ENCODE measurements at regions not wholly inside any gene's neighbourhood (a gene's known extent, or its start where the extent isn't known, plus 50 kb on each side); places are given as distances from the start of the nearest gene placed in this dataset.

DNA sequence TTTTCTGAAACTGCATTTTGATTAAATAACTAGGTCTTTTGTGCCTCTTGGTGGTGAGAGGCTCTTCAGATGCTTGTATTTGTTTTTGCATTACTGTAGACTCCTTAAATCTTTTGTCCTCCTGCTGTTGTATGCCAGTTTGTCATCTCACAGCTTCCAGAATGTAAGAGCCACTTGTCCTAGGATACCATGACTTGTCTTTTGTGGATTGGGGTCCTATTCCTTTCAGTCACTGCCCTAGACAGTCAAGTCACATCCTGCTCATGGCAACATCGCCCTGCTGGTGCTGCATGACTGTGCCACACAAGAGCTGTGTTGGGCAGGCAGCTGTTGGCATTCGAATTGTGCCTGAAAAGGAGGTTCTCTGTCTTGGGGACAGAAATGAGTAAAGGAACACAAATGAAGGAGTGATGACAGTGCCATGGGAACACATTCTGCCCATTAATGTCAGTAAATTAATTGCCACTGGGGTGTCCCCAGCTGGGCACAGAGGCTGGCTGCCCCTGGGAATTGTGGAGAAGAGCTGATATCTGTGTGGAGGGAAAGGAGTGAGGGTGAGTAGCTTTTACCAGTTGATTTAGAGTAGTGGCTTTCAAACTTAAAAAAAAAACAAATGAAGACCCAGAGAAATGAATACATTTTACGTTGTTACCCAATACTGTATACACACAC lies 140.3 kb downstream of the ARL6IP6 start:
- peaks cover 2% of the 10 kb centered on the region; the same call in 1 of the 2 replicates for H3K9me3 ChIP-seq (ENCODE audit: control insufficient read depth, insufficient read depth, low read length)
- H3K27me3 ChIP-seq (ENCODE audit: control insufficient read depth, insufficient read depth, low read length): no peaks in the 10 kb centered on the region
- no peaks in the 10 kb centered on the region for H3K36me3 ChIP-seq (ENCODE audit: control insufficient read depth, insufficient read depth, low read length)
- H3K27ac ChIP-seq (ENCODE audit: low read length): no peak overlapping the region
- no peak overlapping the region for H3K4me3 ChIP-seq (ENCODE audit: low read length)
- DNase-seq (ENCODE audit: low read depth, low spot score): no peak
- no CpG with 5 or more reads among the region's 3 CpGs for WGBS (ENCODE audit: insufficient coverage, insufficient read length)
- peaks cover 3% of the 10 kb centered on the region for H3K4me1 ChIP-seq (ENCODE audit: control insufficient read depth, insufficient read depth, low read length)

DNA sequence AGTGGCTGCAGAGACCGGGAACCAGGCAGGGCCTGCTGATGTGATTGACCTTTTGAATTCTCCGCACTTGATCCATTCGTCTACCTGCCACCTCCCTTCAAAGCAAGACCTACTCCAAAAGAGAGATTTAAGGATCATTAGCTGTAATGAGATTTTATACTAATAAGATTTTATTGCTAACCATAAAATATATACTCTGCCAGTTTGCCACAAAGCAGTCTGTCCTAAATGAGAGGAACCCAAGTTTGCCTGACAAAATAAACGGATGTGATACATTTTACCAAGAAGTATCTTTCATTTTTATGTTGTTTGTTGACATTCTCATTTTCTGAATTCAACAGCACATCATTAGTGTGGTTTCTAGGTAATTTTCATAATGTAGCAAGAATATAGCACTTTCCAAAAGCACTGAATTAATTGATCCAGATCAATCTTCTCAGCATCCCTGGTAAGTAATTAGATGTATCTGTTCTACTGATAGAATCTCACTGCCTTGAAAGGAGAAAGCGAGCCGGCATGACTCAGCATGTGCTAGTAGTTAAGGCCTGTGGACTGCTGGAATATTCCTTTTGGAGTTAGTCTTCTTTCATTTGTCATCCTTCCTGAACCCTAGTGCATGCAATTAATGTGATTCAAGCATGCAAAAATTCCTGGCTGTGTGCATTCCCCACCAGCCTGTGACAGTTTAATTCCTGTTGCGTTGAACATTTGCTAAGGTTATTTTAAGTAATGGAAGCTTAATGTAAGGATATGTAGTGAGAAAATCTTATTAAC lies 128.5 kb downstream of the ARL6IP6 start:
- WGBS (ENCODE audit: insufficient coverage, insufficient read length): no CpG with 5 or more reads among the region's 7 CpGs
- H3K27me3 ChIP-seq (ENCODE audit: control insufficient read depth, insufficient read depth, low read length): no peaks in the 10 kb centered on the region
- no peaks in the 10 kb centered on the region for H3K4me1 ChIP-seq (ENCODE audit: control insufficient read depth, insufficient read depth, low read length)
- H3K4me3 ChIP-seq (ENCODE audit: low read length): no peak overlapping the region
- no peaks in the 10 kb centered on the region for H3K36me3 ChIP-seq (ENCODE audit: control insufficient read depth, insufficient read depth, low read length)
- no peak overlapping the region for H3K27ac ChIP-seq (ENCODE audit: low read length)
- H3K9me3 ChIP-seq (ENCODE audit: control insufficient read depth, insufficient read depth, low read length): no peaks in the 10 kb centered on the region
- DNase-seq (ENCODE audit: low read depth, low spot score): no peak

DNA sequence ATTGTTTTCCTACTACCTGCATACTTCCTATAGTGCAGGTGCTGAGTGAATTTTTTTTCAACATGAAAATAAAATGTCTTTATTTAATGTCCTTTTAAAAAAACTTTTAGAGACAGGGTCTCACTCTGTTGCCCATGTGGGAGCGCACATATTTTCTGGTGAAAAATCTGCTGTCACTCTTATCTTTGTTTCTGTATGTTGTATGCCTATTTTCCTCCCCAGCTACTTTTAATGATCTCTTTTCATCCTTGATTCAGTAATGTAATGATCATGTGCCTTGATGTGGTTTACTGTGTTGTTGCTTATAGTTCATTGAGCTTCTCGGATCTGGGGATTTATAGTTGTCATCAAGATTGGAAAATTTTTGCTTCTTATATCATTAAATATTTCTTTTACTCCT lies 117.3 kb downstream of the ARL6IP6 start:
- no peaks in the 10 kb centered on the region for H3K36me3 ChIP-seq (ENCODE audit: control insufficient read depth, insufficient read depth, low read length)
- no peaks in the 10 kb centered on the region for H3K9me3 ChIP-seq (ENCODE audit: control insufficient read depth, insufficient read depth, low read length)
- no peak for DNase-seq (ENCODE audit: low read depth, low spot score)
- H3K27ac ChIP-seq (ENCODE audit: low read length): no peak overlapping the region
- WGBS (ENCODE audit: insufficient coverage, insufficient read length): no CpG with 5 or more reads among the region's 2 CpGs
- no peaks in the 10 kb centered on the region for H3K27me3 ChIP-seq (ENCODE audit: control insufficient read depth, insufficient read depth, low read length)
- H3K4me1 ChIP-seq (ENCODE audit: control insufficient read depth, insufficient read depth, low read length): no peaks in the 10 kb centered on the region
- H3K4me3 ChIP-seq (ENCODE audit: low read length): no peak overlapping the region

DNA sequence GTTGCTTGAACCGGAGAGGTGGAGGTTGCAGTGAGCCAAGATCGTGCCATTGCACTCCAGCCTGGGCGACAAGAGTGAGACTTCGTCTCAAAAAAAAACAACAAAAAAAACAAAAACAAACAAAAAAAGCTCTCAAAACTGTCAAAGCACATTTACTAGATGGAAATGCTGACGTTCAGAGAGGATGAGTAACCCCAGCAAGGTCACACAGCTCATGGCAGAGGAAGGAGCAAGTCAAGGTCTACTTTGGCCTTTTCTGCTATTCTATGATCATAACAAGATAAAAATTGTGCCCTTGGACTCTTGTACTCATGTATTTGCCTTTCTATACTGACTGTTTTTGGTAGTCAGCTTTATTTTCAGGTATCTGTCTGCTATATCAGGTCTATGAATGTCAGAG lies 109.5 kb downstream of the ARL6IP6 start:
- no peak overlapping the region for H3K27ac ChIP-seq (ENCODE audit: low read length)
- no peak overlapping the region for H3K4me3 ChIP-seq (ENCODE audit: low read length)
- no peaks in the 10 kb centered on the region for H3K4me1 ChIP-seq (ENCODE audit: control insufficient read depth, insufficient read depth, low read length)
- H3K36me3 ChIP-seq (ENCODE audit: control insufficient read depth, insufficient read depth, low read length): no peaks in the 10 kb centered on the region
- no CpG with 5 or more reads among the region's 5 CpGs for WGBS (ENCODE audit: insufficient coverage, insufficient read length)
- H3K9me3 ChIP-seq (ENCODE audit: control insufficient read depth, insufficient read depth, low read length): no peaks in the 10 kb centered on the region
- DNase-seq (ENCODE audit: low read depth, low spot score): no peak
- no peaks in the 10 kb centered on the region for H3K27me3 ChIP-seq (ENCODE audit: control insufficient read depth, insufficient read depth, low read length)

DNA sequence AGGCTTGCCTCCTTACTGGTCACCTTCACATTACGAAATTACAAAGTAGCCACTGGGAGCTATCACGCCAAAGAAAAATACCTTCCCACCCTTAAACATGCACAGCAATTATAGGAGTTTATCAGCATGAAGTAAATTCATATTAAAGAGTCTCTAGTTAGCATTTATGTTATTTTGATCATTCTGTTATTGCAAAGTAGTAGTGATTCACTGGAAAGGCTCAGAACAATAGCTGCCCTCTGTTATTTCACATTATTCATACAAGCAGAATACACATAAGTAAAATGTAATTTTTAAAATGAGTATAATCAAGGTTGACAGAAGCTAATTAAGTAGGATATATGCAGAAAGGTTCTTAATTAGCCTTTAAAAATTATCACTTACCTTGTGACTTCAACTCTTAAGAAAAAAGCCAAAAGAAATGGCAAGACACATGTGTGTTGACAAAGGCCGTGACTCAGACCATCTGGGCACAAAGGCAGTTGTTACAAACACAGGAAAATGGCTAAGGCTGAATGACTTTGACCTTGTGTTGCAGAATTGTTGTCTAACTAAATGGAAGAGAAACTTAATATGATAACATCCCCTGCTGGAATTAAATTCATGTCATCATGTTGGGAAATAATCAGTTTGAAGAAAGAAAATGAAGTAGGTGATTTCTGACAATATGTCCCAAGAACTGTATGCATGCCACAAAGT lies 108.3 kb downstream of the ARL6IP6 start:
- DNase-seq (ENCODE audit: low read depth, low spot score): no peak
- WGBS (ENCODE audit: insufficient coverage, insufficient read length): no CpG with 5 or more reads among the region's 3 CpGs
- Histone ChIP-seq H3K27me3 (ENCODE audit: control insufficient read depth, insufficient read depth, low read length) (no peaks in the 10 kb centered on the region), H3K4me3 (ENCODE audit: low read length) (no peak overlapping the region), H3K4me1 (ENCODE audit: control insufficient read depth, insufficient read depth, low read length) (no peaks in the 10 kb centered on the region), H3K36me3 (ENCODE audit: control insufficient read depth, insufficient read depth, low read length) (no peaks in the 10 kb centered on the region), H3K9me3 (ENCODE audit: control insufficient read depth, insufficient read depth, low read length) (no peaks in the 10 kb centered on the region), H3K27ac (ENCODE audit: low read length) (no peak overlapping the region)

DNA sequence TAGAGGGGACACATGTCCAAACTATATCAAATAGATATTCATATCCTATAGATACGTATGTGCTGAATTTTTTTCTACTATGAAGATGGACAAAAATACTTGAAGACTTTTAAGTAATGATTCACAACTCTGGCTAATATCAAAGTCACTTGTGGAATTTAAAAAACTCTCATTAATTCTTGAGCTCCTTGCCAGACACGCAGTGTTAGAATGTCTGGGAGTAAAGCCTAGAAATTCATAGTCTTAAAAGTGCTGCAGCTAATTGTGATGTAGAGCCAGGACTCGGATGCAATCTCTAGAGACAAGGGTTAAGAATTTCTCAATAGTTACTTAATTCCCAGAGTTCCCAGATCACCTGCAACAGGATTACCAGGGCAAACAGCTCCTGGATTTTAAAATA lies 107.4 kb downstream of the ARL6IP6 start:
- Histone ChIP-seq H3K9me3 (ENCODE audit: control insufficient read depth, insufficient read depth, low read length) (no peaks in the 10 kb centered on the region), H3K36me3 (ENCODE audit: control insufficient read depth, insufficient read depth, low read length) (no peaks in the 10 kb centered on the region), H3K4me1 (ENCODE audit: control insufficient read depth, insufficient read depth, low read length) (no peaks in the 10 kb centered on the region), H3K27me3 (ENCODE audit: control insufficient read depth, insufficient read depth, low read length) (no peaks in the 10 kb centered on the region), H3K27ac (ENCODE audit: low read length) (no peak overlapping the region), H3K4me3 (ENCODE audit: low read length) (no peak overlapping the region)
- DNase-seq (ENCODE audit: low read depth, low spot score): no peak
- WGBS (ENCODE audit: insufficient coverage, insufficient read length): no CpG with 5 or more reads among the region's 3 CpGs

DNA sequence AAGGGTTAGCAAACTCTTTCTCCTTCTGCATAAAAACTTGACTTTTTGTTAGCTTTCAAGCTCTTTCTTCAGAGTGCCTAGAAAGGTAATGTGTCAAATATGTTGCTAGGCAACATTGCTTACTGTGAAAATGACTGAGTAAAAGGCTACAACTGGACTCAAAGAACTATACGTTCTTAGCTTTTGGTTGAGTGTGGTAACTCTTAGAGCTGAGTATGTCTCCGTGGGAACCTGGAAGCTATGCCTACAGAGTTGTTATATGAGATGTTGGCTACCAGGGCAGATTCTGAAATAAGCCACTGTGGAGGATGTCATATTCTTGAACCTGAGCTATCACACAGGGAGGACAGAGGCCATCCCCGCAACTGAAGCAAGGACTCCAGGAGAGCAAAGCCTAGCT lies 105.5 kb downstream of the ARL6IP6 start:
- Histone ChIP-seq H3K4me1 (ENCODE audit: control insufficient read depth, insufficient read depth, low read length) (no peaks in the 10 kb centered on the region), H3K4me3 (ENCODE audit: low read length) (no peak overlapping the region), H3K9me3 (ENCODE audit: control insufficient read depth, insufficient read depth, low read length) (no peaks in the 10 kb centered on the region), H3K27ac (ENCODE audit: low read length) (no peak overlapping the region), H3K27me3 (ENCODE audit: control insufficient read depth, insufficient read depth, low read length) (no peaks in the 10 kb centered on the region), H3K36me3 (ENCODE audit: control insufficient read depth, insufficient read depth, low read length) (no peaks in the 10 kb centered on the region)
- no CpG with 5 or more reads among the region's 3 CpGs for WGBS (ENCODE audit: insufficient coverage, insufficient read length)
- DNase-seq (ENCODE audit: low read depth, low spot score): no peak

DNA sequence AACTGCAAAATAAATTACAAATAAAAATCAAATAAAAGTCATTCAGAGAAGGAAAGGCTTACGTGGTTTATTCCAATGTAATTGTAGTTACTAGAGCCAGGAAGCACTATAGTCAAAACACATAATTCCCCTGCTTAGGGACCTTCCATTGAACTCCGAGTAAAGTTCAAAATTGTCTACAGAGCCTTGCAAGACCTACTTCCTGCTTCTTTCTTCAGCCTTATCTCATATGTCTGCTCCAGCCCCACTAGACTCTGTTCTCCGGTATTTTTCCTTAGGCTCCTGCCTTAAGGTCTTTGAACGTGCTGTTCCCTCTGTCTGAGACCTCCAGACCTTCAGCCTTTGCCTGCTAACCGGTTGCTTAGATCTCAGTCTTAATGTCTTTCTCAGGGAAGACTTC lies 104.3 kb downstream of the ARL6IP6 start:
- H3K36me3 ChIP-seq (ENCODE audit: control insufficient read depth, insufficient read depth, low read length): no peaks in the 10 kb centered on the region
- H3K27me3 ChIP-seq (ENCODE audit: control insufficient read depth, insufficient read depth, low read length): no peaks in the 10 kb centered on the region
- H3K4me1 ChIP-seq (ENCODE audit: control insufficient read depth, insufficient read depth, low read length): no peaks in the 10 kb centered on the region
- H3K9me3 ChIP-seq (ENCODE audit: control insufficient read depth, insufficient read depth, low read length): no peaks in the 10 kb centered on the region
- no peak for DNase-seq (ENCODE audit: low read depth, low spot score)
- H3K27ac ChIP-seq (ENCODE audit: low read length): no peak overlapping the region
- H3K4me3 ChIP-seq (ENCODE audit: low read length): no peak overlapping the region
- WGBS (ENCODE audit: insufficient coverage, insufficient read length): no CpG with 5 or more reads among the region's 5 CpGs

DNA sequence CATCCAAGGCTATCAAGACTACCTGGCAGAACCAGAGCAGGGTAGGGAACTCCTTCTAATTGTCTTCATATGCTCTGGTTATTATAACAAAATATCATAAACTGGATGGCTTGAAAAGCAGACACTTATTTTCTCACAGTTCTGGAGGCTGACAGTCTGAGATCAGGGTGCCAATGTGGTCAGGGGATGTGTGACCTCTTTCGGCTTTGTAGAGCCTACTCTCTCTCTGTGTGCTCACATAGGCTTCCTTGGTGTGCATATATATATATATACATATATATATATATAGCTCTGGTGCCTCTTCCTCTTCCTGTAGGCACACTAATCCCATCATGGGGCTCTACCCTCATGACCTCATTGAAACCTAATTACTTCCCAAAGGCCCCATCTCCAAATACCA lies 101.6 kb downstream of the ARL6IP6 start:
- no peaks in the 10 kb centered on the region for H3K36me3 ChIP-seq (ENCODE audit: control insufficient read depth, insufficient read depth, low read length)
- no peak overlapping the region for H3K27ac ChIP-seq (ENCODE audit: low read length)
- H3K4me3 ChIP-seq (ENCODE audit: low read length): no peak overlapping the region
- no peaks in the 10 kb centered on the region for H3K9me3 ChIP-seq (ENCODE audit: control insufficient read depth, insufficient read depth, low read length)
- no peaks in the 10 kb centered on the region for H3K27me3 ChIP-seq (ENCODE audit: control insufficient read depth, insufficient read depth, low read length)
- DNase-seq (ENCODE audit: low read depth, low spot score): no peak
- no peaks in the 10 kb centered on the region for H3K4me1 ChIP-seq (ENCODE audit: control insufficient read depth, insufficient read depth, low read length)
- no CpG with 5 or more reads among the region's 1 CpG for WGBS (ENCODE audit: insufficient coverage, insufficient read length)

DNA sequence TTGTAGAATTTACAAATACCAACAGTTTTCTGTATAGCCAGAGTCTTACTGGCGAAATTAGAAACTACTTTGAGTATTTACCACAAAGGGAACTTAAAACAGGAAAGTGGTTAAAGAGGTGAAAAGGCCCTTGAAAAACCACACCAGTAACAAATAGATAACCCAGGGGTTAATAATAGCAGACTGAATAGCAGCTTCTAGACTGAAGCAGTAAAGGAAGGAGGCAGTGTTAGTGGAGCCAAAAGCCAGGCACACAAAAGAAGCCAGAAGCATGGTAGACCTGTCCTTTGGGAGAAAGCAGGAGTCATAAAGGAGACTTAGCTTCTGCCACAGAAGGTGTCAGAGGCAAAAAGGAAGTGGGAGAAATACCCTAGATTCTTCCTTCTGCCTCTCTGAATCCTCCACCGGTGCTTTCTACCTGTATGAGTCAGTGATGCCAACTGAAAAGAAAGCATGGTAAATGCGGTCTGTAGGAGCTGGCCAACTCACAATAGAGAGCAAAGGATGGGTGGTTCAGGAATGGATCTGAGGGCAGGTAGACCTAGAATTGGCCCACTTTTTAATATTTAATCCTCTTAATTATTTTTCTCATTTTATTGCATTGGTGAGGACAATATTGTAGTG lies 97.3 kb downstream of the ARL6IP6 start:
- no peak overlapping the region for H3K27ac ChIP-seq (ENCODE audit: low read length)
- no peaks in the 10 kb centered on the region for H3K9me3 ChIP-seq (ENCODE audit: control insufficient read depth, insufficient read depth, low read length)
- WGBS (ENCODE audit: insufficient coverage, insufficient read length): no CpG with 5 or more reads among the region's 3 CpGs
- no peaks in the 10 kb centered on the region for H3K4me1 ChIP-seq (ENCODE audit: control insufficient read depth, insufficient read depth, low read length)
- no peaks in the 10 kb centered on the region for H3K27me3 ChIP-seq (ENCODE audit: control insufficient read depth, insufficient read depth, low read length)
- H3K36me3 ChIP-seq (ENCODE audit: control insufficient read depth, insufficient read depth, low read length): no peaks in the 10 kb centered on the region; the same call in 1 of the 2 replicates
- no peak overlapping the region for H3K4me3 ChIP-seq (ENCODE audit: low read length)
- DNase-seq (ENCODE audit: low read depth, low spot score): no peak

Data from iPS DF 6.9 (cell line).